ENCODE measurements at regions not wholly inside any gene's neighbourhood (a gene's known extent, or its start where the extent isn't known, plus 50 kb on each side); places are given as distances from the start of the nearest gene placed in this dataset.
A peak's percentile ranks its signal among the peaks of the same experiment; 100 is the strongest.
"Not testable (repeated sequence)": the region's sequence is repeated elsewhere in the genome, so short reads cannot be mapped to it uniquely, and the experiment has no call there.

GRCh38 chr7:109462171-109462570, 892.5 kb downstream of the DNAJB9 start:
- peak; percentile 17 for DNase-seq (ENCODE audit: low read depth)

GRCh38 chr7:109467729-109468128, 898.1 kb downstream of the DNAJB9 start:
- not testable (repeated sequence) for DNase-seq (ENCODE audit: low read depth)

GRCh38 chr7:109473172-109473571, 903.5 kb downstream of the DNAJB9 start:
- DNase-seq (ENCODE audit: low read depth), result no peak

- DNase-seq (ENCODE audit: low read depth), result no peak
These were observed 906.7 kb downstream of the DNAJB9 start for GRCh38 chr7:109476409-109476808.

GRCh38 chr7:109479388-109479787, 909.7 kb downstream of the DNAJB9 start:
- DNase-seq (ENCODE audit: low read depth), result peak; percentile 34

GRCh38 chr7:109490607-109491006, 920.9 kb downstream of the DNAJB9 start:
- not testable (repeated sequence) for DNase-seq (ENCODE audit: low read depth)

- DNase-seq (ENCODE audit: low read depth), result no peak
These were observed 927.4 kb downstream of the DNAJB9 start for GRCh38 chr7:109497053-109497452.

GRCh38 chr7:109498131-109498530, 928.5 kb downstream of the DNAJB9 start:
- DNase-seq (ENCODE audit: low read depth), result no peak

GRCh38 chr7:109503421-109503820, 933.7 kb downstream of the DNAJB9 start:
- DNase-seq (ENCODE audit: low read depth), result no peak

GRCh38 chr7:109522585-109522984, 952.9 kb downstream of the DNAJB9 start:
- DNase-seq (ENCODE audit: low read depth), result no peak

- DNase-seq (ENCODE audit: low read depth), result no peak
These were observed 958.2 kb downstream of the DNAJB9 start for GRCh38 chr7:109527833-109528232.

GRCh38 chr7:109529712-109530111, 960.0 kb downstream of the DNAJB9 start:
- DNase-seq (ENCODE audit: low read depth), result no peak

GRCh38 chr7:109532262-109532992, 962.8 kb downstream of the DNAJB9 start:
- DNase-seq (ENCODE audit: low read depth), result no peak

- DNase-seq (ENCODE audit: low read depth), result no peak
These were observed 976.0 kb downstream of the DNAJB9 start for GRCh38 chr7:109545686-109546085.

- no peak for DNase-seq (ENCODE audit: low read depth)
These were observed 980.0 kb downstream of the DNAJB9 start for GRCh38 chr7:109549471-109550193.

- peak; percentile 35 for DNase-seq (ENCODE audit: low read depth)
These were observed 982.3 kb downstream of the DNAJB9 start for GRCh38 chr7:109552017-109552416.

- DNase-seq (ENCODE audit: low read depth), result no peak
These were observed 1007.6 kb downstream of the DNAJB9 start for GRCh38 chr7:109577265-109577664.

GRCh38 chr7:109579901-109580300, 1010.2 kb downstream of the DNAJB9 start:
- peak; percentile 19 for DNase-seq (ENCODE audit: low read depth)

GRCh38 chr7:109582211-109582610, 1012.5 kb downstream of the DNAJB9 start:
- no peak for DNase-seq (ENCODE audit: low read depth)

GRCh38 chr7:109596948-109597347, 1027.3 kb downstream of the DNAJB9 start:
- not testable (repeated sequence) for DNase-seq (ENCODE audit: low read depth)

- no peak for DNase-seq (ENCODE audit: low read depth)
These were observed 1042.0 kb downstream of the DNAJB9 start for GRCh38 chr7:109611656-109612055.

GRCh38 chr7:109616551-109617069, 1046.9 kb downstream of the DNAJB9 start:
- DNase-seq (ENCODE audit: low read depth), result no peak

- no peak for DNase-seq (ENCODE audit: low read depth)
These were observed 1052.6 kb downstream of the DNAJB9 start for GRCh38 chr7:109622320-109622719.
